Chondrocyte (in vitro differentiated cells): ENCODE measurements at regions not wholly inside any gene's neighbourhood (a gene's known extent, or its start where the extent isn't known, plus 50 kb on each side); places are given as distances from the start of the nearest gene placed in this dataset.

Experiments
- DNase-seq: peaks from one replicate; pipeline ENCODE4 v3.0.0; 2021; ENCODE audit warnings: mixed read lengths, low spot score
- H3K27ac Mint-ChIP-seq: one replicate; pipeline ENCODE4 v1.8.0; 2021; ENCODE audit warnings: mild to moderate bottlenecking, moderate library complexity, mixed read lengths; ENCODE audit not compliant: unreplicated experiment
- H3K27me3 Mint-ChIP-seq: 2 replicates; pipeline ENCODE4 v1.8.0; 2021; ENCODE audit warnings: low read depth, mixed read lengths
- H3K36me3 Mint-ChIP-seq: 2 replicates; pipeline ENCODE4 v1.8.0; 2021; ENCODE audit warnings: low read depth, mixed read lengths
- H3K4me1 Mint-ChIP-seq: 2 replicates; pipeline ENCODE4 v1.8.0; 2021; ENCODE audit warnings: low read depth, mild to moderate bottlenecking, mixed read lengths
- H3K4me3 Mint-ChIP-seq: one replicate; pipeline ENCODE4 v1.8.0; 2021; ENCODE audit warnings: mild to moderate bottlenecking, moderate library complexity, mixed read lengths; ENCODE audit not compliant: unreplicated experiment
- H3K9me3 Mint-ChIP-seq: 2 replicates; pipeline ENCODE4 v1.8.0; 2021; ENCODE audit warnings: low read depth, mixed read lengths
- TF ChIP-seq, protein P1 (sequence below): fragments of 200-600 bp; sonication (generic); IDR thresholded peaks from 2 replicates; pipeline ENCODE4 v1.5.0; 2021; ENCODE audit warnings: antibody characterized with exemption, mild to moderate bottlenecking, moderate library complexity

DNA sequence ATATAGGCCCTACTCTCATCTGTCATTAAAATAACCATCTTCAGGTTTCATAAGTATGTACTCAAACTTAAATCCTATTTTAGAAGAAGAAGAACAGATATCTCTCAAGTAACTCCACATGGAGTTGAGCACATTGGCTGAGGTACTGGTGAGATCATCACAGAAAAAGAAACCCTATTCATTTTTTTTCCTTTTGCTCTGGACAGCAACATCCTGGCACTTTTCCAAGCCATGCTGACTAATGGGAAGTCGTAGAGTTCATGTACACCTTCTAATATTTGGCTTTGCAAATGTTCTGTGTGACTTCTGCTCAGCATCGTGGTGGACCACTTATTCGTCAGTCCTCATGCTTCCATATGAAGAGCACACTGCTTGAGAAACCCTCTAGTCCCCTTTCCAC lies 336.0 kb upstream of the KCNH8 start:
- no peaks in the 10 kb centered on the region for H3K27me3 Mint-ChIP-seq
- DNase-seq, result no peak
- TF ChIP-seq, protein P1, sequence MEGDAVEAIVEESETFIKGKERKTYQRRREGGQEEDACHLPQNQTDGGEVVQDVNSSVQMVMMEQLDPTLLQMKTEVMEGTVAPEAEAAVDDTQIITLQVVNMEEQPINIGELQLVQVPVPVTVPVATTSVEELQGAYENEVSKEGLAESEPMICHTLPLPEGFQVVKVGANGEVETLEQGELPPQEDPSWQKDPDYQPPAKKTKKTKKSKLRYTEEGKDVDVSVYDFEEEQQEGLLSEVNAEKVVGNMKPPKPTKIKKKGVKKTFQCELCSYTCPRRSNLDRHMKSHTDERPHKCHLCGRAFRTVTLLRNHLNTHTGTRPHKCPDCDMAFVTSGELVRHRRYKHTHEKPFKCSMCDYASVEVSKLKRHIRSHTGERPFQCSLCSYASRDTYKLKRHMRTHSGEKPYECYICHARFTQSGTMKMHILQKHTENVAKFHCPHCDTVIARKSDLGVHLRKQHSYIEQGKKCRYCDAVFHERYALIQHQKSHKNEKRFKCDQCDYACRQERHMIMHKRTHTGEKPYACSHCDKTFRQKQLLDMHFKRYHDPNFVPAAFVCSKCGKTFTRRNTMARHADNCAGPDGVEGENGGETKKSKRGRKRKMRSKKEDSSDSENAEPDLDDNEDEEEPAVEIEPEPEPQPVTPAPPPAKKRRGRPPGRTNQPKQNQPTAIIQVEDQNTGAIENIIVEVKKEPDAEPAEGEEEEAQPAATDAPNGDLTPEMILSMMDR, result no peak
- peaks cover 5% of the 10 kb centered on the region for H3K9me3 Mint-ChIP-seq
- no peaks in the 10 kb centered on the region for H3K36me3 Mint-ChIP-seq
- H3K4me3 Mint-ChIP-seq, result no peak overlapping the region
- H3K27ac Mint-ChIP-seq, result no peak overlapping the region
- H3K4me1 Mint-ChIP-seq, result no peaks in the 10 kb centered on the region

DNA sequence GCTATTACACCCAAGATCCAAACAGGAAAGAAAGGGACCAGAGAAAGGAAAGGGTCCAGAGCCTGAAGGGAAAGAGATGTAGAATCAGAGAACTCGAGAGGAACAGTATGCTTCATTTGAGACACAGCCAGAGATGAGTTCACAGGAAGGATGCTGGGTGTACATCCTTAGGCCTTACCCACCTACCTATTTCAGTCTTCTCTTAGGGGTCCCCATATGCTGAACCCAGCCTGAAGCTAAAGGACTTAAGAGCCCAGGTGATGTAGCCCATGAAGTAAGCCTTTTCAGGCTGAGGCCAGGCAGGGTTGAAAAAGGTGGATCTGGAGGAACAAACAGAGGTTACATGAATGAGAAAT lies 338.0 kb upstream of the KCNH8 start:
- H3K27ac Mint-ChIP-seq, result no peak overlapping the region
- TF ChIP-seq, protein P1, result no peak
- no peaks in the 10 kb centered on the region for H3K27me3 Mint-ChIP-seq
- no peak for DNase-seq
- H3K36me3 Mint-ChIP-seq, result no peaks in the 10 kb centered on the region
- H3K9me3 Mint-ChIP-seq, result peaks cover 5% of the 10 kb centered on the region
- no peaks in the 10 kb centered on the region for H3K4me1 Mint-ChIP-seq
- H3K4me3 Mint-ChIP-seq, result no peak overlapping the region

DNA sequence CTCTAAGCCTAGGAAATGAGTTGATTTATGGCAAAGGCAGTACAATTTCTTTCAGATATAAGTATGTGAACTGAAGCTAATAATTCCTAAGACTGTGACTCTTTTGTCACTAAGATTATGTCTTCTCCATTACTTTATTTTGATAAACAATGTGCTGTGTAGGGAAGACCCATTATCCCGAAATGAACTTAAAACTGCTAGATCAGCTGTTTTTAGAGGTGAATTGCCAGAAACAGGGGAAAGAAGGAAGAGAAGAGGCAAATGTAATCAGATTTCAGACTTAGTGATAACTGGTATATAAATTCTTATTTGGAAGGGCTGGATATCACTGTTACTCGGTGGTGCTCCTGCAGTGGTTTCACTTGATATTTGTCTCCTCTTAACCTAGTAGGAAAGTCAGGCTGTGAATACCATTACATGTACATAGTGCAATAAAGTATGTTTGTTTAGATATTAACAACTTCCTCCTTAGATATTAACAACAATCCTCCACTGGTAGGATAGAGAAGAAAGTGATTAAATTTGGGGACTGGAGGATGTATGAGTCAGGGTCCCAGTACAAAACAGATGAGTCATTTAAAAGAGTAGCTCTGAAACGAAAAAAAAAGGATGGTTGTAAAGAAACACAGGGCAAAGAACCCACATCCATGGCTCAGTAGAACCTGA lies 338.5 kb upstream of the KCNH8 start:
- no peaks in the 10 kb centered on the region for H3K36me3 Mint-ChIP-seq
- H3K27ac Mint-ChIP-seq, result no peak overlapping the region
- no peak overlapping the region for H3K4me3 Mint-ChIP-seq
- H3K9me3 Mint-ChIP-seq, result peaks cover 2% of the 10 kb centered on the region
- no peaks in the 10 kb centered on the region for H3K4me1 Mint-ChIP-seq
- TF ChIP-seq, protein P1, result no peak
- no peaks in the 10 kb centered on the region for H3K27me3 Mint-ChIP-seq
- no peak for DNase-seq

DNA sequence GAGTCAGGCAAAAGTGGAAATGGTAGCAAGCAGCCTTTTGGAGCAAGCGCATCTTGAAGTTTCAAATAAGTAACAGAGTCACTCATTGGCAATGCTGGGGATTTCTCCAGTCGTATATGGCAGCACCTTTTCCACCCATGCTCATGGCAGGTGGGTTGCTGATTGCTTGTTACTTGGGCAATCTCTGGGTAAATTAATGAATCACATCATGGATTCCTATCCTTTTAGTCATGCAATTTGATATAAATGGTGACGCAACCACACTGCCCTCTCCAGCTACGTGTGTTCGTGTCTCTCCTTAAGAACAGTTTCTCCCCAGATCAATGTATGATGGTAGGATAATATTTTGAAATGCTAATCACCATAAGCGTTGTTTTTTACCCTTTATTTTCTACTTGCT lies 339.9 kb upstream of the KCNH8 start:
- no peaks in the 10 kb centered on the region for H3K9me3 Mint-ChIP-seq
- H3K4me3 Mint-ChIP-seq, result no peak overlapping the region
- TF ChIP-seq, protein P1, result no peak
- H3K27ac Mint-ChIP-seq, result no peak overlapping the region
- no peaks in the 10 kb centered on the region for H3K36me3 Mint-ChIP-seq
- DNase-seq, result no peak
- H3K27me3 Mint-ChIP-seq, result no peaks in the 10 kb centered on the region
- no peaks in the 10 kb centered on the region for H3K4me1 Mint-ChIP-seq

GRCh38 chr3:18807593-18807992 lies 340.7 kb upstream of the KCNH8 start:
- TF ChIP-seq, protein P1, result no peak
- Mint-ChIP-seq H3K4me1 (no peaks in the 10 kb centered on the region), H3K36me3 (no peaks in the 10 kb centered on the region), H3K27ac (no peak overlapping the region), H3K9me3 (no peaks in the 10 kb centered on the region), H3K27me3 (no peaks in the 10 kb centered on the region), H3K4me3 (no peak overlapping the region)
- DNase-seq, result no peak
